COR-L47 (cell line): ENCODE measurements at regions not wholly inside any gene's neighbourhood (a gene's known extent, or its start where the extent isn't known, plus 50 kb on each side); places are given as distances from the start of the nearest gene placed in this dataset.

Source experiments
- DNase-seq: peaks from one replicate; lab custom pipeline; 2025; lab: John Stamatoyannopoulos, UW

GRCh38 chr11:8826139-8826786 is 84.7 kb upstream of the AKIP1 start:
- no peak for DNase-seq

GRCh38 chr11:8826901-8827560 is 84.0 kb upstream of the AKIP1 start:
- DNase-seq = no peak

- no peak for DNase-seq
Observed at GRCh38 chr11:8828046-8828445, 82.9 kb upstream of the AKIP1 start.

GRCh38 chr11:8828580-8829361 is 82.2 kb upstream of the AKIP1 start:
- DNase-seq = no peak

GRCh38 chr11:8829556-8829955 is 81.4 kb upstream of the AKIP1 start:
- DNase-seq = no peak

- no peak for DNase-seq
Observed at GRCh38 chr11:8830641-8831040, 80.3 kb upstream of the AKIP1 start.

- DNase-seq = no peak
Observed at GRCh38 chr11:8831861-8832260, 79.1 kb upstream of the AKIP1 start.

- no peak for DNase-seq
Observed at GRCh38 chr11:8832571-8833260, 78.3 kb upstream of the AKIP1 start.

GRCh38 chr11:8833568-8834315 is 77.2 kb upstream of the AKIP1 start:
- DNase-seq = no peak

GRCh38 chr11:8834379-8834778 is 76.6 kb upstream of the AKIP1 start:
- DNase-seq = no peak

- DNase-seq = no peak
Observed at GRCh38 chr11:8838248-8838647, 72.7 kb upstream of the AKIP1 start.

- DNase-seq = no peak
Observed at GRCh38 chr11:8839306-8839956, 71.6 kb upstream of the AKIP1 start.

GRCh38 chr11:8839957-8840945 is 70.7 kb upstream of the AKIP1 start:
- DNase-seq = no peak

- DNase-seq = no peak
Observed at GRCh38 chr11:8841899-8842298, 69.1 kb upstream of the AKIP1 start.

GRCh38 chr11:8858808-8859207 is 52.2 kb upstream of the AKIP1 start:
- no peak for DNase-seq
